Duodenal mucosa (tissue), 2 donors: ENCODE measurements at regions not wholly inside any gene's neighbourhood (a gene's known extent, or its start where the extent isn't known, plus 50 kb on each side); places are given as distances from the start of the nearest gene placed in this dataset.

Source experiments
- H3K27ac ChIP-seq: one replicate; pipeline ENCODE4 v1.7.0; 2013; ENCODE audit warnings: low read depth, low read length
- H3K27me3 ChIP-seq, 2 donors: one replicate each; pipeline ENCODE4 v1.7.0; 2013; ENCODE audit warnings: low read length in 2 of 2, control low read depth in 1 of 2; ENCODE audit not compliant: insufficient read depth in 2 of 2, control insufficient read depth in 1 of 2
- H3K36me3 ChIP-seq, 2 donors: one replicate each; pipeline ENCODE4 v1.7.0; 2013; ENCODE audit warnings: low read length in 2 of 2, control low read depth in 1 of 2; ENCODE audit not compliant: insufficient read depth in 2 of 2, control insufficient read depth in 1 of 2
- H3K4me1 ChIP-seq, 2 donors: one replicate each; pipeline ENCODE4 v1.7.0; 2013; ENCODE audit warnings: low read length in 2 of 2, control low read depth in 1 of 2; ENCODE audit not compliant: insufficient read depth in 2 of 2, control insufficient read depth in 1 of 2
- H3K4me3 ChIP-seq, 2 donors: one replicate each; pipeline ENCODE4 v1.7.0; 2013; ENCODE audit warnings: low read length in 2 of 2, low read depth in 1 of 2
- H3K9ac ChIP-seq, 2 donors: one replicate each; pipeline ENCODE4 v1.7.0; 2013; ENCODE audit warnings: low read length in 2 of 2, low read depth in 1 of 2
- H3K9me3 ChIP-seq, 2 donors: one replicate each; pipeline ENCODE4 v1.7.0; 2013; ENCODE audit warnings: low read length in 2 of 2, control low read depth in 1 of 2; ENCODE audit not compliant: control insufficient read depth in 1 of 2

- H3K27me3 ChIP-seq, result no peaks in the 10 kb centered on the region
- H3K9me3 ChIP-seq, result no peaks in the 10 kb centered on the region
- H3K4me3 ChIP-seq, result no peak overlapping the region
- no peak overlapping the region for H3K27ac ChIP-seq
- no peaks in the 10 kb centered on the region for H3K36me3 ChIP-seq
- H3K9ac ChIP-seq, result no peak overlapping the region
- peaks cover 15 to 20% of the 10 kb centered on the region in 2 donors for H3K4me1 ChIP-seq
Measured at GRCh38 chr15:39130556-39131379, 450.1 kb upstream of the THBS1 start.

GRCh38 chr15:39131609-39132008, 449.3 kb upstream of the THBS1 start:
- Histone ChIP-seq H3K9me3 (no peaks in the 10 kb centered on the region), H3K27me3 (no peaks in the 10 kb centered on the region), H3K4me1 (peaks cover 15 to 20% of the 10 kb centered on the region in 2 donors), H3K27ac (no peak overlapping the region), H3K4me3 (no peak overlapping the region), H3K9ac (no peak overlapping the region), H3K36me3 (no peaks in the 10 kb centered on the region)

- H3K9me3 ChIP-seq, result no peaks in the 10 kb centered on the region
- no peaks in the 10 kb centered on the region for H3K36me3 ChIP-seq
- no peaks in the 10 kb centered on the region for H3K27me3 ChIP-seq
- no peak overlapping the region for H3K27ac ChIP-seq
- no peak overlapping the region for H3K9ac ChIP-seq
- H3K4me1 ChIP-seq, result peaks cover 15 to 18% of the 10 kb centered on the region in 2 donors
- no peak overlapping the region for H3K4me3 ChIP-seq
Measured at GRCh38 chr15:39132070-39132469, 448.8 kb upstream of the THBS1 start.

GRCh38 chr15:39132954-39133600, 447.8 kb upstream of the THBS1 start:
- no peak overlapping the region for H3K9ac ChIP-seq
- no peaks in the 10 kb centered on the region for H3K9me3 ChIP-seq
- H3K36me3 ChIP-seq, result no peaks in the 10 kb centered on the region
- no peaks in the 10 kb centered on the region for H3K27me3 ChIP-seq
- H3K4me3 ChIP-seq, result no peak overlapping the region
- H3K4me1 ChIP-seq, result peaks cover 10% of the 10 kb centered on the region in 2 donors
- no peak overlapping the region for H3K27ac ChIP-seq

- H3K4me1 ChIP-seq, result no peaks in the 10 kb centered on the region
- no peak overlapping the region for H3K9ac ChIP-seq
- no peak overlapping the region for H3K27ac ChIP-seq
- no peaks in the 10 kb centered on the region for H3K27me3 ChIP-seq
- no peaks in the 10 kb centered on the region for H3K36me3 ChIP-seq
- H3K9me3 ChIP-seq, result no peaks in the 10 kb centered on the region
- H3K4me3 ChIP-seq, result no peak overlapping the region
Measured at GRCh38 chr15:39134282-39134681, 446.6 kb upstream of the THBS1 start.

- no peak overlapping the region for H3K4me3 ChIP-seq
- H3K36me3 ChIP-seq, result no peaks in the 10 kb centered on the region
- no peaks in the 10 kb centered on the region for H3K9me3 ChIP-seq
- no peaks in the 10 kb centered on the region for H3K4me1 ChIP-seq
- no peak overlapping the region for H3K27ac ChIP-seq
- H3K9ac ChIP-seq, result no peak overlapping the region
- H3K27me3 ChIP-seq, result no peaks in the 10 kb centered on the region
Measured at GRCh38 chr15:39135989-39136388, 444.9 kb upstream of the THBS1 start.

GRCh38 chr15:39139431-39140059, 441.3 kb upstream of the THBS1 start:
- H3K9ac ChIP-seq, result no peak overlapping the region
- no peak overlapping the region for H3K27ac ChIP-seq

GRCh38 chr15:39140060-39140604, 440.7 kb upstream of the THBS1 start:
- no peak overlapping the region for H3K27ac ChIP-seq
- H3K27me3 ChIP-seq, result no peaks in the 10 kb centered on the region
- H3K9me3 ChIP-seq, result no peaks in the 10 kb centered on the region
- no peak overlapping the region for H3K9ac ChIP-seq
- no peaks in the 10 kb centered on the region for H3K4me1 ChIP-seq
- no peaks in the 10 kb centered on the region for H3K36me3 ChIP-seq
- H3K4me3 ChIP-seq, result no peak overlapping the region

More at GRCh38 chr15:39139431-39140059, 441.3 kb upstream of the THBS1 start:
- no peaks in the 10 kb centered on the region for H3K27me3 ChIP-seq
- no peaks in the 10 kb centered on the region for H3K9me3 ChIP-seq
- H3K4me3 ChIP-seq, result no peak overlapping the region
- H3K36me3 ChIP-seq, result no peaks in the 10 kb centered on the region
- no peaks in the 10 kb centered on the region for H3K4me1 ChIP-seq

GRCh38 chr15:39142500-39142899, 438.4 kb upstream of the THBS1 start:
- Histone ChIP-seq H3K9me3 (no peaks in the 10 kb centered on the region), H3K4me3 (no peak overlapping the region), H3K27ac (no peak overlapping the region), H3K9ac (no peak overlapping the region), H3K27me3 (no peaks in the 10 kb centered on the region), H3K4me1 (no peaks in the 10 kb centered on the region), H3K36me3 (no peaks in the 10 kb centered on the region)

GRCh38 chr15:39143479-39143878, 437.4 kb upstream of the THBS1 start:
- Histone ChIP-seq H3K36me3 (no peaks in the 10 kb centered on the region), H3K27me3 (no peaks in the 10 kb centered on the region), H3K9me3 (no peaks in the 10 kb centered on the region), H3K9ac (no peak overlapping the region), H3K4me3 (no peak overlapping the region), H3K4me1 (no peaks in the 10 kb centered on the region), H3K27ac (no peak overlapping the region)
